ENCODE measurements at regions not wholly inside any gene's neighbourhood (a gene's known extent, or its start where the extent isn't known, plus 50 kb on each side); places are given as distances from the start of the nearest gene placed in this dataset.

DNA sequence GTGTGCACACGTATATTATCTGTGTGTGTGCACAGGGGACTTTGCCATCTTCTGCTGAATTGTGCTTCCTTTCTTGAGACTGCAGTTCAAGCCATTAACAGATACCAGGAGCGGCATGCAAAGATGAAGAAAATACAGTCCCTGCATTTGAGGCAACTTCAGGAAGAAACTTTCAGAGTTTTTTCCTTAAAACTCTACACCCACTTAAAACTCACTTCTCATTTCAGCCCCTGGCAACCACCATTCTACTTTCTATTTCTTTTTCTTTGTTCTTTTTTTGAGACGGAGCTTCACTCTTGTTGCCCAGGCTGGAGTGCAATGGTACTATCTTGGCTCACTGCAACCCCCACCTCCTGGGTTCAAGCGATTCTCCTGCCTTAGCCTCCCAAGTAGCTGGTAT, 448.9 kb upstream of the ZMIZ1 start:
- no peak for TF ChIP-seq CREB1 (IDR thresholded peaks at IDR 0.05; ENCODE audit: low read depth)
- no peak for TF ChIP-seq NFIC (IDR thresholded peaks at IDR 0.05)
- TF ChIP-seq TEAD4 (IDR thresholded peaks at IDR 0.05), result no peak
- TF ChIP-seq CEBPB (IDR thresholded peaks at IDR 0.05), result no peak
- no peak for TF ChIP-seq FOXM1 (IDR thresholded peaks at IDR 0.05; ENCODE audit: borderline replicate concordance, low read depth)
- no peak for TF ChIP-seq YY1 (IDR thresholded peaks at IDR 0.05; ENCODE audit: low read depth)
- TF ChIP-seq EGR1 (IDR thresholded peaks at IDR 0.05), result no peak

DNA sequence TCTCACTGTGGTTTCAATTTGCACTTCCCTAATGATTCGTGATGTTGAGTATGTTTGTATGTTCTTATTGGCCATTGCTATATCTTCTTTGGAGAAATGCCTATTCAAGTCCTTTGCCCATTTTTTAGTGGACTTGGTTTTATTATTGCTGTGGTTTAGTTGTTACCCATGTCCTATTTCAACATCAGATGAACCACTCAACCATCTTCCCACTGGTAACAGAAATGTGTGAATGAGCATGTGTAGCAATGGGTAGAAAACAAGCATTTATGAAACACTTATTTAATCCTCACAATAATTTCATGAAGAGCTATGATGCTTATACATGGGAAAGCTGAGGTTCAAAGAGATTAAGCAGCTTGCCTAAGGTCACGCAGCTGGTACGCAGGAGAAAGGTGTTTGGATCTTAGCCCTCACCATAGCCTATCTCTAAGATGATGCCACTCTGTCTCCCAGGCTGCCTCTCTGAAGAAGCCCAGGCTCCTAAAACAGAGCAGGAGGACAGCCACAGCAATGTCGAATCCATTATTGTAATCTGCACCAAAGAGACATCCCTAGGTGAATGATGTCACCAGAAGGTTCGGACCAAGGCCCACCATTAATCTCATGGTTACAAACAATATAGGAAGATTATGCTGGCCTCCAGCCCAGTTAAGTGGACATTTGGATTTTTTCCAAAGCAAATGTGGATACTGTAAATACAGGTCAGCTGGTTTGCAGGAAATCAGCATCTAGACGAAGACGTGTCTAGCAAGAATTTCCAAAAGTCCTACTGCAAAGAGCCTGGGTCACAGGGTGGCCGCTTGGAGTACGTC, 447.6 kb upstream of the ZMIZ1 start:
- TF ChIP-seq ZBTB7A (IDR thresholded peaks at IDR 0.05; ENCODE audit: low read depth) (no peak), TEAD4 (IDR thresholded peaks at IDR 0.05) (no peak), CEBPB (IDR thresholded peaks at IDR 0.05) (no peak), NFIC (IDR thresholded peaks at IDR 0.05) (peak; percentile 67), FOXM1 (IDR thresholded peaks at IDR 0.05; ENCODE audit: borderline replicate concordance, low read depth) (no peak)
- TF ChIP-seq, protein P1, sequence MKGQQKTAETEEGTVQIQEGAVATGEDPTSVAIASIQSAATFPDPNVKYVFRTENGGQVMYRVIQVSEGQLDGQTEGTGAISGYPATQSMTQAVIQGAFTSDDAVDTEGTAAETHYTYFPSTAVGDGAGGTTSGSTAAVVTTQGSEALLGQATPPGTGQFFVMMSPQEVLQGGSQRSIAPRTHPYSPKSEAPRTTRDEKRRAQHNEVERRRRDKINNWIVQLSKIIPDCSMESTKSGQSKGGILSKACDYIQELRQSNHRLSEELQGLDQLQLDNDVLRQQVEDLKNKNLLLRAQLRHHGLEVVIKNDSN (IDR thresholded peaks at IDR 0.05), result no peak
- TF ChIP-seq, protein P2, sequence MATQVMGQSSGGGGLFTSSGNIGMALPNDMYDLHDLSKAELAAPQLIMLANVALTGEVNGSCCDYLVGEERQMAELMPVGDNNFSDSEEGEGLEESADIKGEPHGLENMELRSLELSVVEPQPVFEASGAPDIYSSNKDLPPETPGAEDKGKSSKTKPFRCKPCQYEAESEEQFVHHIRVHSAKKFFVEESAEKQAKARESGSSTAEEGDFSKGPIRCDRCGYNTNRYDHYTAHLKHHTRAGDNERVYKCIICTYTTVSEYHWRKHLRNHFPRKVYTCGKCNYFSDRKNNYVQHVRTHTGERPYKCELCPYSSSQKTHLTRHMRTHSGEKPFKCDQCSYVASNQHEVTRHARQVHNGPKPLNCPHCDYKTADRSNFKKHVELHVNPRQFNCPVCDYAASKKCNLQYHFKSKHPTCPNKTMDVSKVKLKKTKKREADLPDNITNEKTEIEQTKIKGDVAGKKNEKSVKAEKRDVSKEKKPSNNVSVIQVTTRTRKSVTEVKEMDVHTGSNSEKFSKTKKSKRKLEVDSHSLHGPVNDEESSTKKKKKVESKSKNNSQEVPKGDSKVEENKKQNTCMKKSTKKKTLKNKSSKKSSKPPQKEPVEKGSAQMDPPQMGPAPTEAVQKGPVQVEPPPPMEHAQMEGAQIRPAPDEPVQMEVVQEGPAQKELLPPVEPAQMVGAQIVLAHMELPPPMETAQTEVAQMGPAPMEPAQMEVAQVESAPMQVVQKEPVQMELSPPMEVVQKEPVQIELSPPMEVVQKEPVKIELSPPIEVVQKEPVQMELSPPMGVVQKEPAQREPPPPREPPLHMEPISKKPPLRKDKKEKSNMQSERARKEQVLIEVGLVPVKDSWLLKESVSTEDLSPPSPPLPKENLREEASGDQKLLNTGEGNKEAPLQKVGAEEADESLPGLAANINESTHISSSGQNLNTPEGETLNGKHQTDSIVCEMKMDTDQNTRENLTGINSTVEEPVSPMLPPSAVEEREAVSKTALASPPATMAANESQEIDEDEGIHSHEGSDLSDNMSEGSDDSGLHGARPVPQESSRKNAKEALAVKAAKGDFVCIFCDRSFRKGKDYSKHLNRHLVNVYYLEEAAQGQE (IDR thresholded peaks at IDR 0.05; ENCODE audit: low read depth), result no peak
- TF ChIP-seq, protein P3, sequence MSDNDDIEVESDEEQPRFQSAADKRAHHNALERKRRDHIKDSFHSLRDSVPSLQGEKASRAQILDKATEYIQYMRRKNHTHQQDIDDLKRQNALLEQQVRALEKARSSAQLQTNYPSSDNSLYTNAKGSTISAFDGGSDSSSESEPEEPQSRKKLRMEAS (IDR thresholded peaks at IDR 0.05), result no peak

DNA sequence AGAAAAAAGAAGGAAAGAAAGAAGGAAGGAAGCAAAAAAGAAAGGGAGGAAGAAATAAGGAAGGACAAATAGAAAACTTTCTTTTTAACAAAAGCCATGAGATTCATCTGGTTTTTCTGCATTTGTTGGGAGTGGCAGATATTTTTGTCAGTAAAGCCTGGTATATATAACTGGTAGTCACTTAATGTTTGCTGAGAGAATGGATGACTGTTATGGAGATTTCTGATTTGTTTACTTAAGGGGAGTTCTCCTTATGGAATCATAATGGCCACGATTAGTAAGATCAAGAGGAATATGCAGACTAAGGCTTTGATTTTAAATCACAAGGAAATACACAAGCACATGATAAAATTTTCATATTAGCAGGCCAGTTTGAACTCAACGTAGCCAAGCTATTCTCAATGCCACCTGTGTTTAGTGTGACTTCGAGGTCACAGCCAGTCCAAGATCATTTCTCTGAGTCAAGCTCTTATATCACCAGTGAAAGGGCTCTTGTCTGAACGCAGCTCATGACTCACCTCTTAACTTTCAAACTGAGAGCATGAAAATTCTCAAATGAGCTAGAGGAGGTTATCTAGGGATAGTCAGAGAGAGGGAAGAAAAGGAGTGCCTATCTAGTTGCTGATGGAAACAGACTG, 445.1 kb upstream of the ZMIZ1 start:
- TF ChIP-seq FOXM1 (IDR thresholded peaks at IDR 0.05; ENCODE audit: borderline replicate concordance, low read depth) (no peak), TAF1 (IDR thresholded peaks at IDR 0.05; ENCODE audit: low read depth) (no peak), EP300 (IDR thresholded peaks at IDR 0.05; ENCODE audit: borderline replicate concordance) (no peak), TCF12 (IDR thresholded peaks at IDR 0.05; ENCODE audit: low read depth) (no peak), CREB1 (IDR thresholded peaks at IDR 0.05; ENCODE audit: low read depth) (no peak), TEAD4 (IDR thresholded peaks at IDR 0.05) (no peak), CEBPB (IDR thresholded peaks at IDR 0.05) (no peak), RAD21 (IDR thresholded peaks at IDR 0.05; ENCODE audit: low read depth) (no peak), YY1 (IDR thresholded peaks at IDR 0.05; ENCODE audit: low read depth) (no peak), EGR1 (IDR thresholded peaks at IDR 0.05) (no peak), NFIC (IDR thresholded peaks at IDR 0.05) (no peak), ZBTB7A (IDR thresholded peaks at IDR 0.05; ENCODE audit: low read depth) (no peak)
- TF ChIP-seq, protein P2 (IDR thresholded peaks at IDR 0.05; ENCODE audit: low read depth), result no peak
- TF ChIP-seq, protein P3 (IDR thresholded peaks at IDR 0.05), result no peak
- TF ChIP-seq, protein P1 (IDR thresholded peaks at IDR 0.05), result no peak

DNA sequence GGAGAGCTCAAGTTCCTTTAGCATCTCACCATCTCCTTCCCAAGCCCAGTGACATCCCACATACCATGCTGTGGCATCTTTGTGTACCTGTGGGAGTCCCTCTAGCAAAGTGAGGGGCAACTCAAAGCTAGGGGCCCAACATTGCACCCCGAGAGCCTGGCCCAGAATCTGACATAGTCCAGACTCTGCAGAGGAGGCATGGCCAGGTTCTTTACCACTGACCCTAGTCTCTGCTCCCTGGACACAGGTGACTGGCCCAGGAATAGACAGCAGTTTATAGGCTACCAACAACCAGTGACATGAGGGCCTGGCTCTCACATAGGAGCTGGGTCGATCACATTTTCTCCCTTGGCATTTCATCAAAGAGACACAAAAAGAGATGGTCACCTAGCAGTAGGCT, 444.0 kb upstream of the ZMIZ1 start:
- TF ChIP-seq NFIC (IDR thresholded peaks at IDR 0.05), result no peak
- TF ChIP-seq EP300 (IDR thresholded peaks at IDR 0.05; ENCODE audit: borderline replicate concordance), result no peak
- no peak for TF ChIP-seq EGR1 (IDR thresholded peaks at IDR 0.05)
- no peak for TF ChIP-seq TEAD4 (IDR thresholded peaks at IDR 0.05)
- TF ChIP-seq, protein P2 (IDR thresholded peaks at IDR 0.05; ENCODE audit: low read depth), result no peak

Measured in Ishikawa (cell line).